K562 (cell line): ENCODE measurements at regions not wholly inside any gene's neighbourhood (a gene's known extent, or its start where the extent isn't known, plus 50 kb on each side); places are given as distances from the start of the nearest gene placed in this dataset.

Experiments
- ATAC-seq: fragments of 200-7000 bp; cut with Tn5 transposase; 3 replicates; pipeline ENCODE4 v1.9.1; 2020; ENCODE audit warnings: moderate library complexity
- BruUV-seq: library from RNA; stranded (reverse); fragments of 400-500 nt; replicated peaks from 2 replicates; lab custom pipeline; 2021; lab: Mats Ljungman, UMichigan
- CTCF ChIA-PET: fragments of 300-600 bp; formaldehyde crosslinking; extraction: SDS; loops from one replicate; lab custom pipeline; 2021; ENCODE audit warnings: low intra/inter-chr PET ratio; lab: Yijun Ruan, JAX
- POLR2A ChIA-PET: fragments of 300-600, 350-650 bp; sonication (Branson Sonifier 250); formaldehyde crosslinking; extraction: SDS; loops from one replicate; lab custom pipeline; 2021; ENCODE audit warnings: antibody characterized with exemption, inconsistent platforms; lab: Yijun Ruan, JAX
- DNase-seq, 4 experiments: peaks; one replicate each; pipeline versions ENCODE4 v3.0.0 to v3.0.0-alpha.2; 2011 to 2018; ENCODE audit warnings: low spot score in 3 of 4, mixed read lengths in 3 of 4; ENCODE audit errors: extremely low read depth in 1 of 4
- FAIRE-seq: peaks from 2 replicates; lab custom pipeline; 2011; peaks lifted over from hg19 to GRCh38; lab: Jason Lieb, UNC
- H2AFZ ChIP-seq: 2 replicates; pipeline ENCODE4 v1.6.0; 2011; ENCODE audit warnings: low read depth, low read length, control low read depth, inconsistent platforms
- H3K27ac ChIP-seq: fragments of 200-600 bp; 3 replicates; pipeline ENCODE4 v1.8.0; 2011; ENCODE audit warnings: low read depth, mild to moderate bottlenecking, control low read depth, inconsistent platforms, low read length, moderate library complexity, mixed read lengths; ENCODE audit errors: extremely low read depth
- H3K27me3 ChIP-seq, 2 experiments: fragments of 300-600 bp in 1 of 2; 2 replicates in 1 of 2; 3 replicates in 1 of 2; pipeline versions ENCODE4 v1.6.0 to v1.8.0; 2011; ENCODE audit warnings: inconsistent platforms in 2 of 2, low read length in 2 of 2, mild to moderate bottlenecking in 1 of 2, mixed read lengths in 1 of 2, moderate library complexity in 1 of 2; ENCODE audit not compliant: control insufficient read depth in 2 of 2, insufficient read depth in 2 of 2
- H3K36me3 ChIP-seq: fragments of 300-600 bp; 3 replicates; pipeline ENCODE4 v1.8.0; 2011; ENCODE audit warnings: mild to moderate bottlenecking, low read length, inconsistent platforms; ENCODE audit not compliant: control insufficient read depth, insufficient read depth
- H3K4me1 ChIP-seq, 2 experiments: fragments of 200-600 bp in 1 of 2; replicated peaks in 1 of 2; 2 replicates in 1 of 2; 3 replicates in 1 of 2; pipeline versions ENCODE4 v1.5.1 to v1.8.0; 2011; ENCODE audit warnings: inconsistent platforms in 2 of 2, low read length in 2 of 2, mild to moderate bottlenecking in 1 of 2, mixed read lengths in 1 of 2, moderate library complexity in 1 of 2; ENCODE audit not compliant: control insufficient read depth in 2 of 2, insufficient read depth in 2 of 2
- H3K4me2 ChIP-seq: 2 replicates; pipeline ENCODE4 v1.6.1; 2011; ENCODE audit warnings: low read length, control low read depth, inconsistent platforms, mixed read lengths; ENCODE audit not compliant: insufficient read depth
- H3K4me3 ChIP-seq: fragments of 200-600 bp; sonication (generic), shearing (Covaris generic); 2 replicates; pipeline ENCODE4 v1.5.1; 2016; ENCODE audit warnings: control low read depth, inconsistent platforms
- H3K79me2 ChIP-seq: fragments of 200-600 bp; 3 replicates; pipeline ENCODE4 v1.8.0; 2011; ENCODE audit warnings: low read length, inconsistent platforms; ENCODE audit not compliant: control insufficient read depth, insufficient read depth
- H3K9ac ChIP-seq, 2 experiments: 2 replicates each; pipeline versions ENCODE4 v1.6.0 to v1.6.1; 2011; ENCODE audit warnings: low read depth in 2 of 2, low read length in 2 of 2, control low read depth in 1 of 2, inconsistent platforms in 1 of 2, mild to moderate bottlenecking in 1 of 2, mixed read lengths in 1 of 2; ENCODE audit not compliant: insufficient read depth in 1 of 2
- H3K9me1 ChIP-seq: one replicate; pipeline ENCODE4 v1.6.0; 2011; ENCODE audit warnings: inconsistent platforms, mild to moderate bottlenecking, low read length, moderate library complexity; ENCODE audit not compliant: control insufficient read depth, insufficient read depth
- H3K9me3 ChIP-seq: replicated peaks from 2 replicates; pipeline ENCODE4 v1.5.1; 2011; ENCODE audit warnings: low read depth, low read length, inconsistent platforms; ENCODE audit not compliant: control insufficient read depth, insufficient read depth
- H4K20me1 ChIP-seq: replicated peaks from 2 replicates; pipeline ENCODE4 v1.6.1; 2011; ENCODE audit warnings: low read length, inconsistent platforms, mixed read lengths; ENCODE audit not compliant: control insufficient read depth, insufficient read depth
- CREB1 ChIP-seq, 2 experiments: sonication (generic) in 1 of 2; formaldehyde crosslinking in 1 of 2; IDR thresholded peaks; 2 replicates each; pipeline versions ENCODE4 v1.6.1 to v1.8.0; 2012 to 2022; ENCODE audit warnings: inconsistent platforms in 1 of 2, mild to moderate bottlenecking in 1 of 2, missing genetic modification reagents in 1 of 2, moderate library complexity in 1 of 2
- FOXP4 ChIP-seq: sonication (generic); formaldehyde crosslinking; IDR thresholded peaks from 2 replicates; pipeline ENCODE4 v1.8.0; 2022; ENCODE audit warnings: mild to moderate bottlenecking, missing genetic modification reagents, borderline replicate concordance
- HDGF ChIP-seq: fragments of 450-650 bp; IDR thresholded peaks from 2 replicates; pipeline ENCODE4 v1.6.1; 2016
- HLTF ChIP-seq: fragments of 450-650 bp; IDR thresholded peaks from 2 replicates; pipeline ENCODE4 v1.6.1; 2016
- KDM5B ChIP-seq: fragments of 200-600 bp; sonication (generic); IDR thresholded peaks from 2 replicates; pipeline ENCODE4 v1.6.1; 2012; ENCODE audit warnings: low read depth, mild to moderate bottlenecking, moderate library complexity, low read length, control low read depth, inconsistent platforms; ENCODE audit not compliant: insufficient replicate concordance
- LEF1 ChIP-seq: fragments of 450-650 bp; IDR thresholded peaks from 2 replicates; pipeline ENCODE4 v1.6.1; 2016; ENCODE audit warnings: mild to moderate bottlenecking
- MCM3 ChIP-seq: fragments of 450-650 bp; IDR thresholded peaks from 2 replicates; pipeline ENCODE4 v1.6.1; 2016
- NBN ChIP-seq: fragments of 450-650 bp; IDR thresholded peaks from 2 replicates; pipeline ENCODE4 v1.6.1; 2016; ENCODE audit warnings: low read depth, mild to moderate bottlenecking
- RAD21 ChIP-seq, 2 experiments: fragments of 250-450 bp in 1 of 2; fragments of 450-650 bp in 1 of 2; sonication (Bioruptor Pico) in 1 of 2; formaldehyde crosslinking in 1 of 2; IDR thresholded peaks in 1 of 2; conservative IDR thresholded peaks in 1 of 2; 2 replicates each; pipeline versions ENCODE4 v1.4.0 to v1.8.0; 2020 to 2022; ENCODE audit warnings: mild to moderate bottlenecking in 2 of 2, moderate library complexity in 1 of 2
- SFPQ ChIP-seq: fragments of 200-400 bp; formaldehyde crosslinking; IDR thresholded peaks from 2 replicates; pipeline ENCODE4 v1.6.1; 2017; ENCODE audit warnings: mild to moderate bottlenecking, low read depth, low read length, moderate library complexity
- SMC3 ChIP-seq: conservative IDR thresholded peaks from 2 replicates; pipeline ENCODE4 v1.6.1; 2011; ENCODE audit warnings: low read depth, low read length, improper control_type of control experiment; ENCODE audit not compliant: insufficient read depth
- TAF15 ChIP-seq: fragments of 200-400 bp; formaldehyde crosslinking; IDR thresholded peaks from 2 replicates; pipeline ENCODE4 v1.6.1; 2017; ENCODE audit warnings: mild to moderate bottlenecking, low read depth, low read length, moderate library complexity
- TFE3 ChIP-seq: fragments of 450-650 bp; formaldehyde crosslinking; IDR thresholded peaks from 2 replicates; pipeline ENCODE4 v1.4.0; 2020; ENCODE audit warnings: mild to moderate bottlenecking, mixed read lengths
- ZNF324 ChIP-seq: fragments of 250-450 bp; sonication (Bioruptor Pico); IDR thresholded peaks from 2 replicates; pipeline ENCODE4 v1.4.0; 2020; ENCODE audit warnings: mild to moderate bottlenecking
- WGBS: fragments of 100-300 bp; shearing (Covaris generic); methylation state at CpG from one replicate; pipeline ENCODE4 v1.1.6; 2016; ENCODE audit warnings: low coverage, mixed read lengths; ENCODE audit not compliant: insufficient coverage; ENCODE audit errors: missing lambda C conversion rate; 5-methylcytosine and 5-hydroxymethylcytosine counted together
- in situ Hi-C: fragments of 300-500 bp; cut with MboI; formaldehyde crosslinking; loops from 4 replicates; pipeline ENCODE4 v1.15.0; 2018; ENCODE audit warnings: inconsistent platforms, mixed read lengths
- intact Hi-C: fragments of 100-400 bp; cut with micrococcal nuclease; formaldehyde crosslinking; loops from 2 replicates; pipeline ENCODE4 v1.14.2; 2022
- TF ChIP-seq, protein P1 (sequence below): sonication (generic); formaldehyde crosslinking; IDR thresholded peaks from 2 replicates; pipeline ENCODE4 v1.8.0; 2022; ENCODE audit warnings: missing genetic modification reagents, mild to moderate bottlenecking, borderline replicate concordance

GRCh38 chr7:50159154-50159553 is 66.1 kb upstream of the ZPBP start:
- Histone ChIP-seq H2AFZ (peak overlapping the region; percentile 73), H3K9me3 (no peaks in the 10 kb centered on the region), H3K9me1 (no peaks in the 10 kb centered on the region), H3K79me2 (no peaks in the 10 kb centered on the region), H3K27me3 (peaks cover 0 to 18% of the 10 kb centered on the region in 2 experiments; a peak in 2 of 5 replicates), H3K4me3 (no peak overlapping the region), H3K36me3 (no peaks in the 10 kb centered on the region), H4K20me1 (no peaks in the 10 kb centered on the region), H3K9ac (no peak overlapping the region), H3K4me2 (no peak overlapping the region), H3K4me1 (peaks cover 0 to 8% of the 10 kb centered on the region in 2 experiments; a peak in 2 of 5 replicates), H3K27ac (no peak overlapping the region)
- FAIRE-seq (no peak), ATAC-seq (peak; percentile 98), DNase-seq (peak in 3 of 4 experiments; percentile 22 to 41 (median 22))
- BruUV-seq = no TSS peak
- ChIA-PET POLR2A (no interaction called here), CTCF (no interaction called here)
- WGBS = 37% methylated on average over 23 of the region's 25 CpGs
- in situ Hi-C loops = no loop called here
- intact Hi-C loops = no loop called here
- no peak for TF ChIP-seq SFPQ
- TF ChIP-seq CREB1 (IDR thresholded peaks at IDR 0.05) = no peak
- TF ChIP-seq CREB1 (CRISPR knock-in tag; IDR thresholded peaks at IDR 0.05) = no peak
- TF ChIP-seq SMC3 = 0 out of 2 replicates have a peak, but pooled peaks have one; percentile 17
- no peak for TF ChIP-seq HDGF
- no peak for TF ChIP-seq TAF15
- TF ChIP-seq, protein P1, sequence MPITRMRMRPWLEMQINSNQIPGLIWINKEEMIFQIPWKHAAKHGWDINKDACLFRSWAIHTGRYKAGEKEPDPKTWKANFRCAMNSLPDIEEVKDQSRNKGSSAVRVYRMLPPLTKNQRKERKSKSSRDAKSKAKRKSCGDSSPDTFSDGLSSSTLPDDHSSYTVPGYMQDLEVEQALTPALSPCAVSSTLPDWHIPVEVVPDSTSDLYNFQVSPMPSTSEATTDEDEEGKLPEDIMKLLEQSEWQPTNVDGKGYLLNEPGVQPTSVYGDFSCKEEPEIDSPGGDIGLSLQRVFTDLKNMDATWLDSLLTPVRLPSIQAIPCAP (CRISPR knock-in tag) = no peak
- no peak for TF ChIP-seq LEF1
- no peak for TF ChIP-seq MCM3
- peak in 1 of 2 experiments; percentile 38; a peak in 1 of 4 replicates for TF ChIP-seq RAD21 (CRISPR knock-in tag; conservative IDR thresholded peaks at IDR 0.05 in 1 of 2, IDR thresholded peaks at IDR 0.05 in 1 of 2)
- no peak for TF ChIP-seq HLTF
- TF ChIP-seq FOXP4 = no peak
- TF ChIP-seq KDM5B = no peak
- no peak for TF ChIP-seq NBN
- no peak for TF ChIP-seq TFE3 (CRISPR knock-in tag)
- TF ChIP-seq ZNF324 (CRISPR knock-in tag) = no peak
